ENCODE measurements at regions not wholly inside any gene's neighbourhood (a gene's known extent, or its start where the extent isn't known, plus 50 kb on each side); places are given as distances from the start of the nearest gene placed in this dataset.

GRCh38 chr6:106783640-106784566 is 154.5 kb downstream of the QRSL1 start:
- WGBS (ENCODE audit: insufficient coverage, insufficient replicate concordance, low lambda C conversion rate, missing lambda C conversion rate) = 48% methylated on average over 3 of the region's 3 CpGs
- Histone ChIP-seq H3K9me3 (replicated peaks; ENCODE audit: control insufficient read depth, insufficient read depth, low read length) (no peaks in the 10 kb centered on the region; the same call in 2 of the 3 replicates), H3K27ac (ENCODE audit: control insufficient read depth, insufficient read depth) (no peak overlapping the region), H3K4me1 (ENCODE audit: control insufficient read depth, insufficient read depth, low read length) (no peaks in the 10 kb centered on the region), H3K79me2 (ENCODE audit: control insufficient read depth, insufficient read depth, low read length) (no peaks in the 10 kb centered on the region), H3K4me2 (ENCODE audit: control insufficient read depth, insufficient read depth) (no peak overlapping the region), H3K36me3 (ENCODE audit: control insufficient read depth in 2 of 2, insufficient read depth in 2 of 2, low read length in 1 of 2) (no peaks in the 10 kb centered on the region), H3K9ac (ENCODE audit: control insufficient read depth, insufficient read depth, low read length) (no peak overlapping the region), H4K20me1 (ENCODE audit: control insufficient read depth, insufficient read depth) (no peaks in the 10 kb centered on the region), H3K27me3 (replicated peaks in 1 of 2; ENCODE audit: control insufficient read depth in 2 of 2, insufficient read depth in 2 of 2, low read length in 1 of 2) (no peaks in the 10 kb centered on the region), H2AFZ (ENCODE audit: control insufficient read depth, low read depth, low read length) (no peak overlapping the region), H3K4me3 (no peak overlapping the region)
- ChIA-PET SMC1A (ENCODE audit: uncharacterized antibody, unreplicated experiment) (no interaction called here), POLR2A (no interaction called here), CTCF (no interaction called here), RAD21 (ENCODE audit: unreplicated experiment) (no interaction called here)
- no peak for FAIRE-seq
- TF ChIP-seq E4F1 (IDR thresholded peaks at IDR 0.05; ENCODE audit: borderline replicate concordance, partially characterized antibody) = no peak
- no peak for TF ChIP-seq HDAC6 (IDR thresholded peaks at IDR 0.05; ENCODE audit: unreplicated experiment)
- TF ChIP-seq ZBTB4 (CRISPR knock-in tag; IDR thresholded peaks at IDR 0.05) = no peak
- TF ChIP-seq RCOR1 (conservative IDR thresholded peaks at IDR 0.05; ENCODE audit: low read depth, low read length) = no peak
- no peak for TF ChIP-seq MXI1 (IDR thresholded peaks at IDR 0.05; ENCODE audit: low read depth, low read length)
- no peak for TF ChIP-seq RAD21 (IDR thresholded peaks at IDR 0.05; ENCODE audit: insufficient read depth, low read depth, low read length)
- no peak for TF ChIP-seq CUX1 (IDR thresholded peaks at IDR 0.05; ENCODE audit: insufficient replicate concordance, low read depth, low read length)
- TF ChIP-seq SREBF1 (IDR thresholded peaks at IDR 0.05; ENCODE audit: low read length) = no peak
- no peak for TF ChIP-seq TCF12 (IDR thresholded peaks at IDR 0.05; ENCODE audit: low read depth, low read length)
- TF ChIP-seq SPI1 (IDR thresholded peaks at IDR 0.05; ENCODE audit: borderline replicate concordance, insufficient read depth, low read depth, low read length) = no peak
- BruUV-seq (replicated peaks) = no TSS peak
- DNase-seq (ENCODE audit: low read depth, low spot score) = no peak
- in situ Hi-C loops (cut with MboI) (no loop called here), intact Hi-C loops (cut with micrococcal nuclease; ENCODE audit: unreplicated experiment) (no loop called here)
- no peak for ATAC-seq
